ENCODE measurements at regions not wholly inside any gene's neighbourhood (a gene's known extent, or its start where the extent isn't known, plus 50 kb on each side); places are given as distances from the start of the nearest gene placed in this dataset.

DNA sequence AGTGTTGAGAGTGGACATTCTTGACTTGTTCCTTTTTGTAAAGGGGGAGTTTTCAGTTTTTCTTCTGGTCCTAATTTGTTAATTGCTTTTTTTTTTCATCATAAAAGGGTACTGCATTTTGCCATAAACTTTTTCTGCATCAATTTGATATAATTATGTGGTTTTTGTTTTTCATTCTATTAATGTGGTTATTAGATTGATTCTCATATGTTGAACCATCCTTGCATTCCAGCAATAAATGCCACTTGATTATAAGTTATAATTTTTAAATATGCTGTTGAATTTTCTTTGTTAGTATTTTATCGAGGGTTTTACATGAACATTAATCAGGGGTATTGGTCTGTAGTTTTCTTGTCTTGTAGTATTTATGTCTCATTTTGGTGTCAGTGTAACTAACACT is 87.2 kb upstream of the SMIM36 start:
- TF ChIP-seq, protein P1, sequence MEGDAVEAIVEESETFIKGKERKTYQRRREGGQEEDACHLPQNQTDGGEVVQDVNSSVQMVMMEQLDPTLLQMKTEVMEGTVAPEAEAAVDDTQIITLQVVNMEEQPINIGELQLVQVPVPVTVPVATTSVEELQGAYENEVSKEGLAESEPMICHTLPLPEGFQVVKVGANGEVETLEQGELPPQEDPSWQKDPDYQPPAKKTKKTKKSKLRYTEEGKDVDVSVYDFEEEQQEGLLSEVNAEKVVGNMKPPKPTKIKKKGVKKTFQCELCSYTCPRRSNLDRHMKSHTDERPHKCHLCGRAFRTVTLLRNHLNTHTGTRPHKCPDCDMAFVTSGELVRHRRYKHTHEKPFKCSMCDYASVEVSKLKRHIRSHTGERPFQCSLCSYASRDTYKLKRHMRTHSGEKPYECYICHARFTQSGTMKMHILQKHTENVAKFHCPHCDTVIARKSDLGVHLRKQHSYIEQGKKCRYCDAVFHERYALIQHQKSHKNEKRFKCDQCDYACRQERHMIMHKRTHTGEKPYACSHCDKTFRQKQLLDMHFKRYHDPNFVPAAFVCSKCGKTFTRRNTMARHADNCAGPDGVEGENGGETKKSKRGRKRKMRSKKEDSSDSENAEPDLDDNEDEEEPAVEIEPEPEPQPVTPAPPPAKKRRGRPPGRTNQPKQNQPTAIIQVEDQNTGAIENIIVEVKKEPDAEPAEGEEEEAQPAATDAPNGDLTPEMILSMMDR (IDR thresholded peaks at IDR 0.05; ENCODE audit: low read length): no peak
- no peak for TF ChIP-seq EZH2phosphoT487 (IDR thresholded peaks at IDR 0.05; ENCODE audit: low read length)
